HepG2 (cell line): ENCODE measurements at regions not wholly inside any gene's neighbourhood (a gene's known extent, or its start where the extent isn't known, plus 50 kb on each side); places are given as distances from the start of the nearest gene placed in this dataset.

Experiments used
- ATAC-seq: fragments of 200-7000 bp; cut with Tn5 transposase; 3 replicates; pipeline ENCODE4 v1.9.1; 2020; ENCODE audit warnings: mild to moderate bottlenecking, moderate library complexity
- BruUV-seq: library from RNA; stranded (reverse); fragments of 400-500 nt; replicated peaks from 2 replicates; lab custom pipeline; 2021; lab: Mats Ljungman, UMichigan
- CTCF ChIA-PET: fragments of 300-600 bp; formaldehyde crosslinking; extraction: SDS; loops from one replicate; lab custom pipeline; 2021; ENCODE audit warnings: low total read pairs, inconsistent platforms, low intra/inter-chr PET ratio; lab: Yijun Ruan, JAX
- POLR2A ChIA-PET: fragments of 350-600 bp; sonication (Branson Sonifier 250); formaldehyde crosslinking; loops from one replicate; lab custom pipeline; 2020; ENCODE audit warnings: antibody characterized with exemption, inconsistent platforms; lab: Yijun Ruan, JAX
- DNase-seq: peaks from one replicate; pipeline ENCODE4 v3.0.0-alpha.2; 2015; ENCODE audit warnings: low spot score
- FAIRE-seq: peaks from 3 replicates; lab custom pipeline; 2011; peaks lifted over from hg19 to GRCh38; lab: Jason Lieb, UNC
- H2AFZ ChIP-seq: one replicate; pipeline ENCODE4 v1.6.1; 2011; ENCODE audit warnings: low read length, inconsistent platforms
- H3K27ac ChIP-seq: fragments of 300-600 bp; 3 replicates; pipeline ENCODE4 v1.8.0; 2011; ENCODE audit warnings: mixed run types, mild to moderate bottlenecking, mixed read lengths, low read length, inconsistent platforms; ENCODE audit not compliant: insufficient read depth; ENCODE audit errors: extremely low read length
- H3K27me3 ChIP-seq, 2 experiments: fragments of 200-600 bp in 1 of 2; 2 replicates in 1 of 2; 3 replicates in 1 of 2; pipeline versions ENCODE4 v1.6.0 to v1.8.0; 2011; ENCODE audit warnings: low read length in 2 of 2, mild to moderate bottlenecking in 2 of 2, moderate library complexity in 2 of 2, inconsistent platforms in 1 of 2; ENCODE audit not compliant: insufficient read depth in 2 of 2, control insufficient read depth in 1 of 2
- H3K36me3 ChIP-seq, 2 experiments: fragments of 200-600 bp in 1 of 2; replicated peaks in 1 of 2; 2 replicates in 1 of 2; 3 replicates in 1 of 2; pipeline versions ENCODE4 v1.5.1 to v1.8.0; 2011; ENCODE audit warnings: low read length in 2 of 2, inconsistent platforms in 1 of 2; ENCODE audit not compliant: insufficient read depth in 2 of 2, control insufficient read depth in 1 of 2
- H3K4me1 ChIP-seq: 2 replicates; pipeline ENCODE4 v1.5.1; 2012; ENCODE audit warnings: low read length, inconsistent platforms; ENCODE audit not compliant: insufficient read depth
- H3K4me2 ChIP-seq: 2 replicates; pipeline ENCODE4 v1.6.0; 2011; ENCODE audit warnings: low read depth, low read length, inconsistent platforms
- H3K4me3 ChIP-seq, 3 experiments: fragments of 200-600 bp in 1 of 3; sonication (generic), shearing (Covaris generic) in 1 of 3; replicated peaks in 1 of 3; 2 replicates each; pipeline ENCODE4 v1.5.1; 2011 to 2016; ENCODE audit warnings: low read length in 3 of 3, inconsistent platforms in 2 of 3, low read depth in 2 of 3, mild to moderate bottlenecking in 2 of 3, control low read depth in 1 of 3, mixed read lengths in 1 of 3; ENCODE audit not compliant: insufficient read depth in 1 of 3
- H3K79me2 ChIP-seq: one replicate; pipeline ENCODE4 v1.6.1; 2011; ENCODE audit warnings: low read length, inconsistent platforms; ENCODE audit not compliant: insufficient read depth
- H3K9ac ChIP-seq: 2 replicates; pipeline ENCODE4 v1.6.0; 2011; ENCODE audit warnings: mild to moderate bottlenecking, low read depth, low read length, inconsistent platforms; ENCODE audit not compliant: insufficient read depth
- H3K9me3 ChIP-seq: 2 replicates; pipeline ENCODE4 v1.5.1; 2012; ENCODE audit warnings: mild to moderate bottlenecking, low read length
- H4K20me1 ChIP-seq: 2 replicates; pipeline ENCODE4 v1.6.0; 2011; ENCODE audit warnings: inconsistent platforms, mild to moderate bottlenecking, low read length, moderate library complexity; ENCODE audit not compliant: insufficient read depth
- DNMT1 ChIP-seq: sonication (generic); formaldehyde crosslinking; IDR thresholded peaks from 2 replicates; pipeline ENCODE4 v1.5.1; 2020; ENCODE audit warnings: mild to moderate bottlenecking, missing genetic modification reagents
- ELF1 ChIP-seq: sonication (generic); formaldehyde crosslinking; IDR thresholded peaks from 2 replicates; pipeline ENCODE4 v1.4.0; 2020; ENCODE audit warnings: missing genetic modification reagents
- GRHL1 ChIP-seq: sonication (generic); formaldehyde crosslinking; conservative IDR thresholded peaks from 2 replicates; pipeline ENCODE4 v1.8.0; 2022; ENCODE audit warnings: missing genetic modification reagents
- HMG20A ChIP-seq: IDR thresholded peaks from 2 replicates; pipeline ENCODE4 v1.6.1; 2016; ENCODE audit warnings: borderline replicate concordance
- MTF2 ChIP-seq: sonication (generic); formaldehyde crosslinking; IDR thresholded peaks from 2 replicates; pipeline ENCODE4 v1.5.0; 2020; ENCODE audit warnings: missing genetic modification reagents, borderline replicate concordance
- NFAT5 ChIP-seq: sonication (generic); formaldehyde crosslinking; IDR thresholded peaks from 2 replicates; pipeline ENCODE4 v1.4.0; 2020; ENCODE audit warnings: missing genetic modification reagents
- NPAS2 ChIP-seq: sonication (generic); formaldehyde crosslinking; IDR thresholded peaks from 2 replicates; pipeline ENCODE4 v1.8.0; 2022; ENCODE audit warnings: mild to moderate bottlenecking, missing genetic modification reagents, borderline replicate concordance
- U2AF1 ChIP-seq: fragments of 200-400 bp; formaldehyde crosslinking; optimal IDR thresholded peaks from 2 replicates; pipeline ENCODE3; 2017; ENCODE audit warnings: mild to moderate bottlenecking, low read depth, low read length
- ZNF678 ChIP-seq: sonication (generic); formaldehyde crosslinking; IDR thresholded peaks from 2 replicates; pipeline ENCODE4 v1.4.0; 2020; ENCODE audit warnings: mild to moderate bottlenecking, missing genetic modification reagents
- ZNF781 ChIP-seq: sonication (generic); formaldehyde crosslinking; IDR thresholded peaks from 2 replicates; pipeline ENCODE4 v1.5.1; 2020; ENCODE audit warnings: borderline replicate concordance, mild to moderate bottlenecking, missing genetic modification reagents; ENCODE audit errors: not compliant biosample characterization
- WGBS: methylation state at CpG from one replicate; pipeline ENCODE4 v1.1.6; 2017; ENCODE audit warnings: low lambda C conversion rate; 5-methylcytosine and 5-hydroxymethylcytosine counted together
- in situ Hi-C: cut with HindIII; loops from 2 replicates; pipeline ENCODE4 v1.10.0; 2017; ENCODE audit warnings: low pct_unique_long_range_greater_than_20kb; ENCODE audit not compliant: extremely low pct_ligation_motif_present
- intact Hi-C: fragments of 100-400 bp; cut with micrococcal nuclease; formaldehyde crosslinking; loops from one replicate; pipeline ENCODE4 v1.10.0; 2022; ENCODE audit not compliant: unreplicated experiment
- TF ChIP-seq, protein P1 (sequence below): sonication (generic); formaldehyde crosslinking; IDR thresholded peaks from 2 replicates; pipeline ENCODE4 v1.4.0; 2020; ENCODE audit warnings: missing genetic modification reagents
- TF ChIP-seq, protein P2 (sequence below): sonication (generic); formaldehyde crosslinking; IDR thresholded peaks from 2 replicates; pipeline ENCODE4 v1.5.0; 2020; ENCODE audit warnings: missing genetic modification reagents
- TF ChIP-seq, protein P3 (sequence below): sonication (generic); formaldehyde crosslinking; IDR thresholded peaks from 2 replicates; pipeline ENCODE4 v1.4.0; 2020; ENCODE audit warnings: low read depth, mild to moderate bottlenecking, missing genetic modification reagents
- TF ChIP-seq, protein P4 (sequence below): sonication (generic); formaldehyde crosslinking; IDR thresholded peaks from 2 replicates; pipeline ENCODE4 v1.5.0; 2020; ENCODE audit warnings: mild to moderate bottlenecking, low read depth, missing genetic modification reagents, borderline replicate concordance

DNA sequence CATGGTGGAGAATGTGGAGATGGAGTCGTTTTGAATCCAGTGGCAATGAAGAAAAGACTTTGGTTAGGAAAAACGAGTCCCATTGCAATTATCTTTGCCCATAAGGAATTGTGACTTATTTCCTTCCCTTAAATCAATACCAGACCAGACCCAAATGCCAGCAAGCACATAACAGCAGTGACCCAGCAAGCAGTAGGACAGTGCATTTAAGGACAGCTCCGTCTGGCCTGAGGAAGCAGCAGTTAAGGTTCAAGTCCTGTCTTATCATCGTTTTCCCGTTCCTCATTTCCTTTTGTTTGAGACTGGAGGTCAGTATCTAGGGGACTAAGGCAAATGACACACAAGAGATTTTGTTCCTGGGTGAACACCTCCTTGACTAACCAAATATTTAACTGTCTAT is 74.6 kb upstream of the FAM20A start:
- CTCF ChIA-PET = no interaction called here
- intact Hi-C loops = loop anchor here (5.0 kb wide), 1 partner anchor 42 kb away; no protein-coding TSS in a partner anchor
- TF ChIP-seq, protein P1, sequence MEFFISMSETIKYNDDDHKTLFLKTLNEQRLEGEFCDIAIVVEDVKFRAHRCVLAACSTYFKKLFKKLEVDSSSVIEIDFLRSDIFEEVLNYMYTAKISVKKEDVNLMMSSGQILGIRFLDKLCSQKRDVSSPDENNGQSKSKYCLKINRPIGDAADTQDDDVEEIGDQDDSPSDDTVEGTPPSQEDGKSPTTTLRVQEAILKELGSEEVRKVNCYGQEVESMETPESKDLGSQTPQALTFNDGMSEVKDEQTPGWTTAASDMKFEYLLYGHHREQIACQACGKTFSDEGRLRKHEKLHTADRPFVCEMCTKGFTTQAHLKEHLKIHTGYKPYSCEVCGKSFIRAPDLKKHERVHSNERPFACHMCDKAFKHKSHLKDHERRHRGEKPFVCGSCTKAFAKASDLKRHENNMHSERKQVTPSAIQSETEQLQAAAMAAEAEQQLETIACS (CRISPR knock-in tag) = no peak
- TF ChIP-seq NFAT5 (CRISPR knock-in tag) = no peak
- TF ChIP-seq, protein P2, sequence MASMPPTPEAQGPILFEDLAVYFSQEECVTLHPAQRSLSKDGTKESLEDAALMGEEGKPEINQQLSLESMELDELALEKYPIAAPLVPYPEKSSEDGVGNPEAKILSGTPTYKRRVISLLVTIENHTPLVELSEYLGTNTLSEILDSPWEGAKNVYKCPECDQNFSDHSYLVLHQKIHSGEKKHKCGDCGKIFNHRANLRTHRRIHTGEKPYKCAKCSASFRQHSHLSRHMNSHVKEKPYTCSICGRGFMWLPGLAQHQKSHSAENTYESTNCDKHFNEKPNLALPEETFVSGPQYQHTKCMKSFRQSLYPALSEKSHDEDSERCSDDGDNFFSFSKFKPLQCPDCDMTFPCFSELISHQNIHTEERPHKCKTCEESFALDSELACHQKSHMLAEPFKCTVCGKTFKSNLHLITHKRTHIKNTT = no peak
- TF ChIP-seq GRHL1 (CRISPR knock-in tag) = no peak
- TF ChIP-seq, protein P3, sequence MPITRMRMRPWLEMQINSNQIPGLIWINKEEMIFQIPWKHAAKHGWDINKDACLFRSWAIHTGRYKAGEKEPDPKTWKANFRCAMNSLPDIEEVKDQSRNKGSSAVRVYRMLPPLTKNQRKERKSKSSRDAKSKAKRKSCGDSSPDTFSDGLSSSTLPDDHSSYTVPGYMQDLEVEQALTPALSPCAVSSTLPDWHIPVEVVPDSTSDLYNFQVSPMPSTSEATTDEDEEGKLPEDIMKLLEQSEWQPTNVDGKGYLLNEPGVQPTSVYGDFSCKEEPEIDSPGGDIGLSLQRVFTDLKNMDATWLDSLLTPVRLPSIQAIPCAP (CRISPR knock-in tag) = no peak
- TF ChIP-seq HMG20A (CRISPR knock-in tag) = no peak
- no peak for TF ChIP-seq U2AF1
- TF ChIP-seq ZNF678 = no peak
- TF ChIP-seq NPAS2 (CRISPR knock-in tag) = no peak
- no peak for TF ChIP-seq DNMT1
- no peak for TF ChIP-seq MTF2
- no peak for TF ChIP-seq ZNF781
- no peak for TF ChIP-seq ELF1
- TF ChIP-seq, protein P4, sequence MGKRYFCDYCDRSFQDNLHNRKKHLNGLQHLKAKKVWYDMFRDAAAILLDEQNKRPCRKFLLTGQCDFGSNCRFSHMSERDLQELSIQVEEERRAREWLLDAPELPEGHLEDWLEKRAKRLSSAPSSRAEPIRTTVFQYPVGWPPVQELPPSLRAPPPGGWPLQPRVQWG (CRISPR knock-in tag) = no peak

More for the DNA sequence above, 74.6 kb upstream of the FAM20A start:
- H3K36me3 ChIP-seq = no peaks in the 10 kb centered on the region
- DNase-seq (no peak), ATAC-seq (no peak), FAIRE-seq (no peak)
- H3K9ac ChIP-seq = no peak overlapping the region
- H3K4me3 ChIP-seq = no peak overlapping the region
- H3K4me2 ChIP-seq = no peak overlapping the region
- H3K4me1 ChIP-seq = no peaks in the 10 kb centered on the region
- no peaks in the 10 kb centered on the region for H3K9me3 ChIP-seq
- no peak overlapping the region for H2AFZ ChIP-seq
- no peaks in the 10 kb centered on the region for H3K79me2 ChIP-seq
- H4K20me1 ChIP-seq = no peaks in the 10 kb centered on the region
- WGBS = 3% methylated on average over 5 of the region's 5 CpGs
- in situ Hi-C loops = no loop called here
- no peak overlapping the region for H3K27ac ChIP-seq
- POLR2A ChIA-PET = no interaction called here
- peaks cover 0 to 35% of the 10 kb centered on the region in 2 experiments; a peak in 4 of 5 replicates for H3K27me3 ChIP-seq
- no TSS peak for BruUV-seq
